Large intestine (tissue), 3 donors: ENCODE measurements at regions not wholly inside any gene's neighbourhood (a gene's known extent, or its start where the extent isn't known, plus 50 kb on each side); places are given as distances from the start of the nearest gene placed in this dataset.

Experiments
- DNase-seq, 2 donors: peaks; one replicate each; pipeline versions ENCODE4 v3.0.0 to v3.0.0-alpha.2; 2013
- H3K27ac ChIP-seq: one replicate; pipeline ENCODE4 v1.5.1; 2013; ENCODE audit warnings: low read length
- H3K27me3 ChIP-seq: 2 replicates; pipeline ENCODE4 v1.6.1; 2013; ENCODE audit warnings: low read length; ENCODE audit not compliant: control insufficient read depth, insufficient read depth
- H3K36me3 ChIP-seq: 2 replicates; pipeline ENCODE4 v1.6.1; 2013; ENCODE audit warnings: low read length; ENCODE audit not compliant: control insufficient read depth, insufficient read depth
- H3K4me1 ChIP-seq: one replicate; pipeline ENCODE4 v1.6.1; 2013; ENCODE audit warnings: low read length; ENCODE audit not compliant: control insufficient read depth, insufficient read depth
- H3K4me3 ChIP-seq: one replicate; pipeline ENCODE4 v1.5.1; 2013; ENCODE audit warnings: low read length
- H3K9me3 ChIP-seq: one replicate; pipeline ENCODE4 v1.6.1; 2013; ENCODE audit warnings: mild to moderate bottlenecking, low read depth, low read length, moderate library complexity; ENCODE audit not compliant: control insufficient read depth
- WGBS: methylation state at CpG from one replicate; pipeline ENCODE4 v1.1.5; 2013; ENCODE audit warnings: low lambda C conversion rate; ENCODE audit not compliant: insufficient coverage; 5-methylcytosine and 5-hydroxymethylcytosine counted together

GRCh38 chr18:21996351-21996826 is 173.0 kb upstream of the GATA6 start:
- Histone ChIP-seq H3K36me3 (no peaks in the 10 kb centered on the region), H3K27ac (peak overlapping the region; percentile 83), H3K4me1 (peaks cover 52% of the 10 kb centered on the region), H3K4me3 (no peak overlapping the region), H3K9me3 (no peaks in the 10 kb centered on the region), H3K27me3 (no peaks in the 10 kb centered on the region)
- no CpG with 5 or more reads among the region's 3 CpGs for whole genome bisulfite sequencing
- DNase-seq, result peak; percentile 82 to 92

GRCh38 chr18:21997207-21998143 is 171.9 kb upstream of the GATA6 start:
- H3K9me3 ChIP-seq, result no peaks in the 10 kb centered on the region
- no peaks in the 10 kb centered on the region for H3K36me3 ChIP-seq
- H3K4me3 ChIP-seq, result no peak overlapping the region
- WGBS, result 10% methylated on average over 2 of the region's 14 CpGs
- peak; percentile 83 to 95 for DNase-seq
- H3K4me1 ChIP-seq, result peaks cover 58% of the 10 kb centered on the region
- H3K27me3 ChIP-seq, result no peaks in the 10 kb centered on the region
- H3K27ac ChIP-seq, result peak overlapping the region; percentile 83

DNA sequence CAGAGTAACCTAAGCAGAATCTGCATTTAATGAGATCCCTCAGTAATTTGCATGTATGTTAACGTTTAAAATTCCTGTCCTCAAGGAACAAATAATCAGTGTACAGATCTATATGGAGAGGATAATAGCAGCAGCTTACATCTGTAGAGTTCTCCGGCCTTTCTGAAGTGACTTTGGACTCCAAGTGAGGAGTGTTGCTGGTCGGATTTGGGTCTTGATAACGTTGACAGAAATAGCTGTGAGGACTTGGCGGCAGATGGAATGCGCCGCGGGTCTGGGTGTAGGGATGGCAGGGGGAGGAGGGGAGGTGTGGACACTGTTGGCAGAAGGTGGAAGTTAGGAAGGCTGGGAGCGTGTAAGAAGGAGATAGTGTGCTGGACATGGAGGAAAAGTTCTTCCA is 170.9 kb upstream of the GATA6 start:
- no peaks in the 10 kb centered on the region for H3K9me3 ChIP-seq
- DNase-seq, result peak; percentile 51 to 81
- peaks cover 63% of the 10 kb centered on the region for H3K4me1 ChIP-seq
- no peaks in the 10 kb centered on the region for H3K27me3 ChIP-seq
- no peaks in the 10 kb centered on the region for H3K36me3 ChIP-seq
- WGBS, result 23% methylated on average over 4 of the region's 9 CpGs
- H3K4me3 ChIP-seq, result no peak overlapping the region
- H3K27ac ChIP-seq, result peak overlapping the region; percentile 83

GRCh38 chr18:22001912-22002487 is 167.4 kb upstream of the GATA6 start:
- Histone ChIP-seq H3K27me3 (no peaks in the 10 kb centered on the region), H3K4me1 (peaks cover 52% of the 10 kb centered on the region), H3K36me3 (no peaks in the 10 kb centered on the region), H3K4me3 (peak overlapping the region; percentile 28), H3K9me3 (no peaks in the 10 kb centered on the region), H3K27ac (peak overlapping the region; percentile 93)
- peak; percentile 77 to 95 for DNase-seq
- no CpG with 5 or more reads among the region's 25 CpGs for WGBS

DNA sequence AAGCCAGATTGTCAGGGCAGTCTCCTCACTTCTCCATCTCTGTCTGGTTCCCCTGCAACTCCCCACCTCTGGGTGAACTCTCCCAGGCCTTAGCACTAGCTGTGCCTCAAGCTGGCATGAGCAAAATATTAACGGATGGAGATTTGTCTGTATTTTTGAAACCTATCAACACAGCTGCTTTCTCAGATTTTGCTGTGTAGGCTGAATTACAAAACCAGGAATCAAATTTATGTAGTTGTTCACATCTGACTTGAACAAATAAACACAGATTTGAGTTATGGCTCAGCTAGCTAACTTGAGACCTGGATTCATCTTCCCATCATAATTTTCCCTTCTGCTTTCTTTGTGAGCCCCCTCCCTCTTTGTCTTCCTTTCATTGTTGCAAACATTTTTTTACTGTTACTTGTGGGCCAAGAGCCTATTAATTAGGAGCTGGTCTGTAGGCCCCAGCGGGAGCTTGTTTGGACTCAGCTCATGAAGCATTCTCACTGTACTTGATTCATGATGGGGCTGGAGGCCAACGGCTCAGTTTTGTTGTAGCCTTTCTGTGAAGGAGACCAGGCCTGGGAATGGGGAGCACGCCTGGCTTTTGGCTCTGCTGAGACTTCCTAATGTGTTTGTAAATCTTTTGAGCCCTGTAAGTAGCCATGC is 164.1 kb upstream of the GATA6 start:
- Histone ChIP-seq H3K9me3 (no peaks in the 10 kb centered on the region), H3K27ac (no peak overlapping the region), H3K4me3 (no peak overlapping the region), H3K27me3 (no peaks in the 10 kb centered on the region), H3K36me3 (no peaks in the 10 kb centered on the region), H3K4me1 (peaks cover 24% of the 10 kb centered on the region)
- no peak for DNase-seq
- 83% methylated on average over 1 of the region's 4 CpGs for WGBS

DNA sequence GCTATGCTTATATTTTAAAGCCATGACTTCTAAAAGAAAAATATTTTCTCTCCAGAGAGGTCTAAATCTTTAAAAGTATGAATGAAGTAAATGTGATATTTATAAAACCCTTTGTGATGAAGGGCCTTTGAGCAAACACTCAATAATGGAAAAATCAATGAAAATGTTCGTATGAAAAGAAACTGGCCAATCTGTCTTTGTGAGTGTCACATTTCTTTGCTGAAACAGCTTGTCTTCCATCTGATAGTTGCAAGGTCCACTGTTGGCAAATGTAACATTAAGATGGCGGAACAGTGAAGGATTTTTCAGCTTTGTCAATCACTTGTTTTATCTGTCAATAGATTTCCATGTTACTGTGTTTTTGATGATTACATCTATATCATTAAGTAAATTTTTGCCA is 162.9 kb upstream of the GATA6 start:
- H3K27ac ChIP-seq, result no peak overlapping the region
- no peak for DNase-seq
- H3K4me1 ChIP-seq, result peaks cover 15% of the 10 kb centered on the region
- no peaks in the 10 kb centered on the region for H3K27me3 ChIP-seq
- WGBS, result no CpG with 5 or more reads among the region's 2 CpGs
- no peaks in the 10 kb centered on the region for H3K9me3 ChIP-seq
- no peak overlapping the region for H3K4me3 ChIP-seq
- H3K36me3 ChIP-seq, result no peaks in the 10 kb centered on the region

GRCh38 chr18:22009242-22009641 is 160.1 kb upstream of the GATA6 start:
- no peak for DNase-seq
- peaks cover 7% of the 10 kb centered on the region for H3K9me3 ChIP-seq
- H3K4me1 ChIP-seq, result no peaks in the 10 kb centered on the region
- H3K27ac ChIP-seq, result no peak overlapping the region
- H3K36me3 ChIP-seq, result no peaks in the 10 kb centered on the region
- no peak overlapping the region for H3K4me3 ChIP-seq
- no peaks in the 10 kb centered on the region for H3K27me3 ChIP-seq

GRCh38 chr18:22013993-22014392 is 155.4 kb upstream of the GATA6 start:
- Histone ChIP-seq H3K9me3 (peaks cover 10% of the 10 kb centered on the region), H3K27ac (no peak overlapping the region), H3K4me1 (peaks cover 15% of the 10 kb centered on the region), H3K36me3 (no peaks in the 10 kb centered on the region), H3K4me3 (no peak overlapping the region), H3K27me3 (no peaks in the 10 kb centered on the region)
- WGBS, result no CpG with 5 or more reads among the region's 1 CpG
- DNase-seq, result no peak

GRCh38 chr18:22015156-22015555 is 154.2 kb upstream of the GATA6 start:
- WGBS, result 50% methylated on average over 2 of the region's 2 CpGs

DNA sequence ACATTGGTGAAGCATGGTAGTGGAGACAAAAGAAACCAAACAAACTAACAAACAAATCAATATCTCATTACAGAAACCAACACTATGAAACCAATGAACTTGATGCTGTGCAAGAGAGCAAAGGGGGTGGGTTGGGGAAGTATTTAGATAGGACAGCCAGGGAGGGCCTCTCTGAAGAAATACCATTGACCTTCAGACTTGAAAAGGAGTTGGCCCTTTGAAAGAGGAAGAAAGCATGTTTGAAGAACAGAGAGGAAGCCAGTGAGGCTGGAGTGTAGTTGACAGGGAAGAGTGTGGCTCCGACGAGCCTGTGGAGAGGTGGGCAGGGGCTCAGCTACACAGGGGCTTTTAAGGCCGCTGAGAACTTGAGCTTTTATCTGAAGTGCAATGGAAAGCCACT is 151.0 kb upstream of the GATA6 start:
- H3K4me1 ChIP-seq, result peaks cover 49% of the 10 kb centered on the region
- H3K36me3 ChIP-seq, result no peaks in the 10 kb centered on the region
- no peaks in the 10 kb centered on the region for H3K27me3 ChIP-seq
- peak; percentile 75 to 91 for DNase-seq
- no peak overlapping the region for H3K4me3 ChIP-seq
- H3K9me3 ChIP-seq, result peaks cover 3% of the 10 kb centered on the region
- H3K27ac ChIP-seq, result peak overlapping the region; percentile 87
- WGBS, result no CpG with 5 or more reads among the region's 3 CpGs

More at GRCh38 chr18:22015156-22015555, 154.2 kb upstream of the GATA6 start:
- Histone ChIP-seq H3K36me3 (no peaks in the 10 kb centered on the region), H3K4me1 (peaks cover 26% of the 10 kb centered on the region), H3K27ac (no peak overlapping the region), H3K9me3 (peaks cover 10% of the 10 kb centered on the region), H3K4me3 (no peak overlapping the region), H3K27me3 (no peaks in the 10 kb centered on the region)
- peak in 1 of 2 donors; percentile 32 for DNase-seq
